ENCODE measurements at regions not wholly inside any gene's neighbourhood (a gene's known extent, or its start where the extent isn't known, plus 50 kb on each side); places are given as distances from the start of the nearest gene placed in this dataset.

DNA sequence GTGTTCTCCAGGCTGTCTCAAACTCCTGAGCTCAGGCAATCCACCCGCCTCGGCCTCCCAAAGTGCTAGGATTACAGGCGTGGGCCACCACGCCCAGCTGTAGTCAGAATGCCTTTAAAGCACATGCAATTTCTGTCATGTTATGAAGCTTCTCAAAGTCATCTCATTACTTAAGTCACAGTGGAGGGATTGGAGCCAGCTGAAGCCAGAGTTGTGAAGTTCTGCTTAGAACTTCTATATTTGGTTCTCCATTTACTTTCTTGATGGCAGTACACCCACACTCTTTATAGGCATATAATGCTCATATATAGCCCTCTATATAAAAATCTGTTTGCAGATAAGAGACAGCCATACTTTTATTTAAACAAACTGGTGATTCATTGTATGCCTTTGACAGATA, 68.8 kb upstream of the CWC22 start:
- H3K4me3 ChIP-seq = no peak overlapping the region
- H3K27ac ChIP-seq = no peak overlapping the region
- ATAC-seq = no peak
- no peaks in the 10 kb centered on the region for H3K36me3 ChIP-seq
- H3K27me3 ChIP-seq = no peaks in the 10 kb centered on the region
- TF ChIP-seq, protein P1, sequence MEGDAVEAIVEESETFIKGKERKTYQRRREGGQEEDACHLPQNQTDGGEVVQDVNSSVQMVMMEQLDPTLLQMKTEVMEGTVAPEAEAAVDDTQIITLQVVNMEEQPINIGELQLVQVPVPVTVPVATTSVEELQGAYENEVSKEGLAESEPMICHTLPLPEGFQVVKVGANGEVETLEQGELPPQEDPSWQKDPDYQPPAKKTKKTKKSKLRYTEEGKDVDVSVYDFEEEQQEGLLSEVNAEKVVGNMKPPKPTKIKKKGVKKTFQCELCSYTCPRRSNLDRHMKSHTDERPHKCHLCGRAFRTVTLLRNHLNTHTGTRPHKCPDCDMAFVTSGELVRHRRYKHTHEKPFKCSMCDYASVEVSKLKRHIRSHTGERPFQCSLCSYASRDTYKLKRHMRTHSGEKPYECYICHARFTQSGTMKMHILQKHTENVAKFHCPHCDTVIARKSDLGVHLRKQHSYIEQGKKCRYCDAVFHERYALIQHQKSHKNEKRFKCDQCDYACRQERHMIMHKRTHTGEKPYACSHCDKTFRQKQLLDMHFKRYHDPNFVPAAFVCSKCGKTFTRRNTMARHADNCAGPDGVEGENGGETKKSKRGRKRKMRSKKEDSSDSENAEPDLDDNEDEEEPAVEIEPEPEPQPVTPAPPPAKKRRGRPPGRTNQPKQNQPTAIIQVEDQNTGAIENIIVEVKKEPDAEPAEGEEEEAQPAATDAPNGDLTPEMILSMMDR (IDR thresholded peaks at IDR 0.05) = no peak
- H3K9me3 ChIP-seq = no peaks in the 10 kb centered on the region
- no peak for FAIRE-seq
- no peaks in the 10 kb centered on the region for H3K4me1 ChIP-seq
- intact Hi-C loops (cut with DNase I) = no loop called here
- DNase-seq = no peak
- WGBS, 2 donors = 73 to 75% methylated on average over 4 of the region's 4 CpGs

- Histone ChIP-seq H3K27me3 (no peaks in the 10 kb centered on the region), H3K36me3 (no peaks in the 10 kb centered on the region), H3K4me1 (no peaks in the 10 kb centered on the region), H3K27ac (no peak overlapping the region), H3K4me3 (no peak overlapping the region), H3K9me3 (no peaks in the 10 kb centered on the region)
- no peak for ATAC-seq
- 57 to 66% methylated on average over 3 of the region's 3 CpGs for WGBS, 2 donors
- TF ChIP-seq, protein P1 (IDR thresholded peaks at IDR 0.05) = no peak
- DNase-seq = no peak
- no peak for FAIRE-seq
- intact Hi-C loops (cut with DNase I) = no loop called here
These were observed 64.7 kb upstream of the CWC22 start for GRCh38 chr2:180071797-180072196.

DNA sequence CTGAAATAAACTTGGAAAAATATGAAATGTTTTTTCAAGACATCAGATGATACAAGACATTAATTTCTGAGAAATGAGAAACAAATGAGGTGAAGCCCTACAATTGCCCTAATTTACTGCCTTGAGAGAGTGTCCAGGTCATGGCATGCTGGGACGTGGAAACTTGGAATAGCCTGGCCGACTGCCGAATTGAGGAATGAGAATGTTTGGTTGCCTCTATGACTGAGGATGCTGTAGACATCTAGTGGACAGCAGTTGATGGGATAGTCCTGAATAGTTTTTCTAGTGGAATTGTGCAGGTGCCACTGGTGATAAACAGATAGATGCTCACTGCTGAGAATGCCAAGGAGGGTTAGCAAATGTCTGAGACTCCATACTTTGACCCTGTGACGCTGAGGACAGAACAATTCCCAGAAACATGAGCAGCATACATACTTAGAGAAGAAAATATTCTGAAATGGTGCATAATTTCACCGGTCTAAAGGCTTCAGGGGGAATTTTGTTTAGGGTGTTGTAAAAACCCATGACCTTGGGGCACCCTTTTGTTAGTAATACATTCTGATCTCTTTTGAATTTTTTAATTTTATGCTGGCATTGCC, 56.5 kb upstream of the CWC22 start:
- ATAC-seq = no peak
- 61 to 75% methylated on average over 5 of the region's 5 CpGs for WGBS, 2 donors
- DNase-seq = no peak
- Histone ChIP-seq H3K27ac (no peak overlapping the region), H3K9me3 (no peaks in the 10 kb centered on the region), H3K36me3 (no peaks in the 10 kb centered on the region), H3K4me3 (no peak overlapping the region), H3K4me1 (no peaks in the 10 kb centered on the region), H3K27me3 (no peaks in the 10 kb centered on the region)
- intact Hi-C loops (cut with DNase I) = no loop called here
- FAIRE-seq = no peak
- TF ChIP-seq, protein P1 (IDR thresholded peaks at IDR 0.05) = no peak

- intact Hi-C loops (cut with DNase I) = no loop called here
- WGBS, 2 donors = 76 to 79% methylated on average over 4 of the region's 4 CpGs
- no peak for DNase-seq
- Histone ChIP-seq H3K9me3 (no peaks in the 10 kb centered on the region), H3K27ac (no peak overlapping the region), H3K27me3 (no peaks in the 10 kb centered on the region), H3K4me1 (no peaks in the 10 kb centered on the region), H3K4me3 (no peak overlapping the region), H3K36me3 (no peaks in the 10 kb centered on the region)
- no peak for ATAC-seq
- TF ChIP-seq, protein P1 (IDR thresholded peaks at IDR 0.05) = no peak
- FAIRE-seq = no peak
These were observed 55.1 kb upstream of the CWC22 start for GRCh38 chr2:180062178-180062577.

DNA sequence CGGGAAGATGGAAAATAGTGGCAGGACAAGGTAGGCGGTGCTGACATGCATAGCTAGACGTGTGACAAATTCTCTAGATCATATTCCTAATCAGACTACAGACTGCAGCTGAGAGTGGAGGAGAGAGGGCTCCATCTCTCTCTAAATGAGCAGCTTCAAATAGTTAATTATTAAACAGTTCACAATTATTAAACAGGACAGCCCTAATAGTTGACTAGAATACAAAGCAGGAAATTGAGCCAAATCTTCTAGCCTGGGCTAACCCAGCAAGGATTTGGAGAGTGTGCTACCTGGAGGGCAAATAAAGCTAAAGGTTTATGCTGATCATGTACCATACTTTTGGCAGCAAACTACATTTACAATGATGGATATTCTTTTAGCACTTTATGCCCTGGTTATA, 54.4 kb upstream of the CWC22 start:
- FAIRE-seq (no peak), DNase-seq (no peak), ATAC-seq (no peak)
- intact Hi-C loops (cut with DNase I) = no loop called here
- TF ChIP-seq, protein P1 (IDR thresholded peaks at IDR 0.05) = no peak
- H3K4me1 ChIP-seq = no peaks in the 10 kb centered on the region
- H3K4me3 ChIP-seq = no peak overlapping the region
- no peaks in the 10 kb centered on the region for H3K36me3 ChIP-seq
- H3K27ac ChIP-seq = no peak overlapping the region
- no peaks in the 10 kb centered on the region for H3K27me3 ChIP-seq
- H3K9me3 ChIP-seq = no peaks in the 10 kb centered on the region
- WGBS, 2 donors = 57 to 60% methylated on average over 3 of the region's 3 CpGs
